Hypothalamus (tissue), 51 donors: ENCODE measurements at regions not wholly inside any gene's neighbourhood (a gene's known extent, or its start where the extent isn't known, plus 50 kb on each side); places are given as distances from the start of the nearest gene placed in this dataset.
"Not testable (repeated sequence)": the region's sequence is repeated elsewhere in the genome, so short reads cannot be mapped to it uniquely, and the experiment has no call there.

ENCODE experiments used
- DNase-seq, 51 donors: peaks; one replicate each; lab custom pipeline; 2025; lab: John Stamatoyannopoulos, UW

GRCh38 chr4:53886090-53886489, 178.3 kb downstream of the CHIC2 start:
- DNase-seq = peak in 1 of 51 donors; percentile 14

DNA sequence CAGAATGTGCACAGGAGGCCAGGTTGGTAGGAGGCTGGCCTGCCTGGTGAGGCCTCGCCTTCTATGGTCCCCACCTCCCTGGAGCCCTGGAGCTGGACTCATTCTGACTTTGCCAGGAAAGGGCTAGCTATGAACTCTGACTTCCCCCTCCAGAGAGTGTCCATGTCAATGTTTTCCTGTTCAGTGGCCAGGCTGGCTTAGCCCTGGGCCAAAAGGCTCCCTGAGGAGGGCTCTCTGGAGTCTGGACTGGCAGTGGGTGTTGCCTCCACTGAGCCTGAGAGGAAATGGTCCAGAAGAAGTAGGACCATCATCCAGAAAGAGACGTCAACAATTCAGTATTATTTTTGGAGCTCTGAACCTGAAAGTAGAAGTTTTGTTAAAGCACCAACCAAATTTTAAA, 178.7 kb downstream of the CHIC2 start:
- no peak for DNase-seq

GRCh38 chr4:53877096-53877495, 187.3 kb downstream of the CHIC2 start:
- not testable (repeated sequence) for DNase-seq

DNA sequence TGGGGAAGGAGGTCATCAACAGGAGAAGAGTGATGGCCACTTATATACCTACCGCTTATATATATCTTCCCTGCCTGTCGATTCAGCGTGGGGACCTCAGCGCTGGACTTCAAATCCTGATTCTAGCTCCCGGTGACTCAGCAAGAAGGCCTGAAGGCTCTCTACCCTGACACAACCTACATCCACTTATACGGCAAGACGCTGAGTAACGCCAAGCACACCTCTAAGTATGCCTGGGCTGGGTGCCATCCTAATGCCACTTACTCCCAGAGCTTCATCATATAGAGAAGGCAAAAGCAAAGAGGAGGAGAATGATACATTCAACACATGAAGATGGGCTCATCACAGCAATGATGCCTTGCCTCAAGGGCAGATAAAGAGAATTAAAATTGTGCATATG, 198.3 kb downstream of the CHIC2 start:
- no peak for DNase-seq

DNA sequence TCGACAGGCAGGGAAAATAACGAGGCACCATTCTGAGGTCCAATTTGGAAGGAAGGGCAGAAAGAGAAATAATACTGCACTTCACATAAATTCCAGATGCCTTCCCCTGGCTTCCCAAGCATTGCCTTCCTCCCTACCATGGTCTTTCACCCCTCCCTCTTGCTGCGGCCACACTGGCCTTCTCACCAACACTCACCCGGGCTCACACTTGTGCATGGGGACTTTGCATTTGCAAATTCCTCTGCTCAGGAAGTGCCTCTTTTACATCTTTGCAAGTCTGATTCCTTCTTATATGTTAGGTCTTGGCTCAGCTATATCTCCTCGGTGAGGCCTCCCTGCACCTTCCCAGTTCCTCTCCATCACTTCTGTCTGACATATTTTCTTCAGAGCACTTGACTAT, 199.4 kb downstream of the CHIC2 start:
- no peak for DNase-seq

DNA sequence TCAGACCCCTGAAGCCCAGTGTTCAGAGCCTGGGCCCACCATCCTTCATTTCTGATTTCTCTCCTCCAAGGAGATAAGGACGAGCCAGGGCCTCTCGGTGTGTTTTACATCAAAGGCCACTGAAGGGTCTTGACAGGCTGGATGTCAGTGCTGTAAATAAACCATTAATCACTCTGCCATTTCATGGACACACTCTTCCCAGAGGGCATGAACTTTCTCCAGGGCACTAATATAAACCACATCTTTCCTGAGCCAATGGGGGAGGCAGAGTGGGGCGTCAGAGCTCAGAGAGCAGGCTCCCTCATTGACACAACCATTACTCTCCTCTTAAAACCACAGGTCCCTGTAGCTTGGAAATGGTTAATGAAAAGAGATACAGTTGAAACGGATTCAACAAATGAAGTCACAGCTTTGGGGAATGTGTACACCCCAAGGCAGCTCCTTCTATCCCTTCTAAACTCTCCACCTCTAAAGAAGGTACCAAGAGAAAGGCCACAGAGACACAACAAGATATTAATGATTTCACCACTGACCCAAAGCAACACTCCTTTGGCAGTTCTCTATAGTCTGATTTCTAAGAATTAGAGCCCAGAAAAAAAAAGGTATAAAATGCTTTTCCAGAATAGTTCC, 200.6 kb downstream of the CHIC2 start:
- no peak for DNase-seq

- no peak for DNase-seq
These were observed 201.2 kb downstream of the CHIC2 start for GRCh38 chr4:53863158-53863557.

DNA sequence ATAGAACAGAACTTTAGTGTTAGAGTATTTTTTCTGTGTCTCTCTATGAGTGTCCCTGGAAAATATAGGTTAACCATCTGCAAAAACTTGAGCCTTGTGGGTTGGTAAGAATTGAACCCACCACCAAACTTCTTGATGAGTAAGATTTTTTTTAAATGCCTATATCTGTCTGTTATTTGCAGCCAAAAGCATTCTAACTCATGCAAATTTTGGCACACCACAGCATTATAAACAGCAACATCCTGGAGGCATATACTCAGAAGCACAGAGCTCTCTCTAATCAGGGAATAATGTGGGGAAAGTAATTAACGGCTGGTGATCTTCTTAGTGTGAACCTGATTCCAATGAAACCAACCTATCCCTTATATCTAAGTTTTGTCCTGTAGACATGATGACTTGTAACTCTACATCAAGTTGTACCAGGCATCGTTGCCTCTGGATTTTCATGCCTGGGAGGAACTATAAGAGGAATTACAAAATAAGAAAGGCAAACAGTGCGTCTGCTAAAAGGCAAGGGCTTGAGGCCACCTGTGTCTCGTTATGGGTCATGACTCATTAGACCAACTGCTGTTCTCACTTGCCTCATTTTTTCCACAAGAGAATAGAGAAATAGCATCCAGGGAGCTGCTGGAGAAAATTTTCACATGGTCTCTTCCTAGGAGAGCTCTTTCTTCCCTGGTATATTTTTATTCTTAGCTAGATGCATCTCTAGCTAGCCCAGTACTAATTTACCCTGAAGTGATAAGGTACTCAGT, 202.4 kb downstream of the CHIC2 start:
- no peak for DNase-seq

GRCh38 chr4:53859305-53859704, 205.1 kb downstream of the CHIC2 start:
- no peak for DNase-seq

DNA sequence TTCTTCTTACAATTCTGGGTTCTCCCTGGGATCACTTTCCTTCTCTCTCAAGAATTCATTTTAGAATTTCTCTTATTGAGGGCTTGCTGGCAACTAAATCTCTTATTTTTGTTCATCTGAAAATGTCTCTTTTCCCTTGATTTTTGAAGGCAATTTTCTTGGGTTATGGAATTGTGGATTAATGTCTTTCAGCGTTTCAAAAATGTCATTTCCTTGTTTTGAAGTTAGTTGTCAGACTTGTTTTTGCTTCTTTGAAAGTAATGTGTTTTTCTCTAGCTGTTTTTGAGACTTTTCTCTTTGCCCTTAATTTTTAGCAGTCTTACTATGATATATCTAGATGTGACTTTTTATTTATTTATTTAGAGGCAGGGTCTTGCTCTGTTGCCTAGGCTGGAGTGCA, 205.7 kb downstream of the CHIC2 start:
- no peak for DNase-seq

- no peak for DNase-seq
These were observed 208.7 kb downstream of the CHIC2 start for GRCh38 chr4:53855581-53856250.

- no peak for DNase-seq
These were observed 209.3 kb downstream of the CHIC2 start for GRCh38 chr4:53854991-53855568.

DNA sequence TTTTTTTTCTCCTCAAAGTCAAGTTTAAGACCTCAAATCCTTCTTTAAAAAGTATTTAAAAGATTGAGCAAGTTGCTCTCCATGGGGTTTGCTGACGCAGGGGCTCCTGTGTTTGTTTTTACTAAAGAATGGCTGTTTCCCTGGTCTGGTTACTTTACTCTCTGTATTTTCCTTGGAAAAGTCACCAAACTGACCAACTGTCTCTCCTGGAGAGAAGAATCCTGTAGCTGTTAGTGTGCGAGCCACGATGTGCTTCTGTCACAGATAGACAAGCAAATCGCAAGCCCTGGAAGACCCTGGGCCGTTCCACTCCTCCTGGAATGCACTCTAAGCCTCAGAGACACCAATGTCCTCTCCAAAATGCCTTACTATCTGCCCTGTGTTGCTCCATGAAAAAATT, 212.1 kb downstream of the CHIC2 start:
- DNase-seq = no peak

GRCh38 chr4:53847965-53848364, 216.4 kb downstream of the CHIC2 start:
- DNase-seq = no peak

DNA sequence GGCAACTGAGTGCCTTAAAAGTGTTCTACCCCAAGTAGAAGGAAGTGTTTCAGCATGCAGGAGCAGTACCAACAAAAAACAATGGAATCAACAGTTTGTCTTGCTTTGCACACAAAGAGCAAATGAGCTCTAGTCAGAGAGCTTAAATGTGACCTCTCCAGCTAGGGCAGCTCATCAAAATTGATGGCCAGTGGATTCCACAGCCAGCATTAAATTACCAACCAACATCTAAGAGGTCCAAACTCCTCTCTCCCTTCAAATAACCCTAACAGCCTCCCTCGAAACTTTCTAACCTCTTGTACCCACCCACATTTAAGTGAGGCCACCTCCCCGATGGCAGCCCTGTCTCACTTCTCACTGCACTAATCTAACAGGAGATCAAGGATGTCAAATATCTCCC, 219.9 kb downstream of the CHIC2 start:
- no peak for DNase-seq

DNA sequence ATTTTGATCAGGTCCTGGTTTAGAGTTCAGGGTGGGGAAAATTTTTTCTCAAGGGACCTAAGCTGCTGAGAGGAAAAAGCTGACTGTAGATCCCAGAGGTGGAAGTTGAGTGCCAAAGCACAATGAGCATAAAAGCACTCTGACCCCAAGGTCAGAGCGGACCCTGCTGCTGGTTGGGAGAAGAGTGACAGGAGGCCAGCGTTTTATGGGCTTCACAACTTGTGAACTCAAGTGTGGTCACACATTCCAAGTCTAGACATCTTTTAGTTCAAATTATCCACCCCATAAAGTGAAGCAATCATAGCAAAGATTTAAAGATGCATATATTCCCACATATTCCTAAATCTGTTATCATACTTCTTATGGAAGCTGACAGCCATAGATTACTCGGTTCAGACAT, 220.3 kb downstream of the CHIC2 start:
- DNase-seq = no peak

- no peak for DNase-seq
These were observed 222.7 kb downstream of the CHIC2 start for GRCh38 chr4:53841711-53842110.

DNA sequence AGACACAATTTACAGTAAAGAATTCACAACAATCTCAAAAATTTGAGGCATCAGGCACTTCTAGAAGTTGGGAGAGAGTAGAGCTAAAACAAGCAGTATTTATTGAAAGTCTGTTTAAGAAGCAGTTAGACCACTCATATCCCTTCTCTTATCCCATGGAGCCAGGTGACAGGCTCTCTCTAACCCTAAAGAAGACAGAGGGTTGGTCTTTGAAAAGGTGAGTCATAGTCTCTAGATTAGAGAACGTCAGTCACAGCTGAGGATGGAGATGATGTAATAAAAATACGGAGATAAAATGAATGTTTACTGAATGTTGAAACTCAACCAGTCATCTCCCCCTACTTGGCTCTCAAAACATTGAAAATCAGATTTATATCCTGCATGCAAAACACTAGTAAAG, 223.8 kb downstream of the CHIC2 start:
- DNase-seq = no peak

DNA sequence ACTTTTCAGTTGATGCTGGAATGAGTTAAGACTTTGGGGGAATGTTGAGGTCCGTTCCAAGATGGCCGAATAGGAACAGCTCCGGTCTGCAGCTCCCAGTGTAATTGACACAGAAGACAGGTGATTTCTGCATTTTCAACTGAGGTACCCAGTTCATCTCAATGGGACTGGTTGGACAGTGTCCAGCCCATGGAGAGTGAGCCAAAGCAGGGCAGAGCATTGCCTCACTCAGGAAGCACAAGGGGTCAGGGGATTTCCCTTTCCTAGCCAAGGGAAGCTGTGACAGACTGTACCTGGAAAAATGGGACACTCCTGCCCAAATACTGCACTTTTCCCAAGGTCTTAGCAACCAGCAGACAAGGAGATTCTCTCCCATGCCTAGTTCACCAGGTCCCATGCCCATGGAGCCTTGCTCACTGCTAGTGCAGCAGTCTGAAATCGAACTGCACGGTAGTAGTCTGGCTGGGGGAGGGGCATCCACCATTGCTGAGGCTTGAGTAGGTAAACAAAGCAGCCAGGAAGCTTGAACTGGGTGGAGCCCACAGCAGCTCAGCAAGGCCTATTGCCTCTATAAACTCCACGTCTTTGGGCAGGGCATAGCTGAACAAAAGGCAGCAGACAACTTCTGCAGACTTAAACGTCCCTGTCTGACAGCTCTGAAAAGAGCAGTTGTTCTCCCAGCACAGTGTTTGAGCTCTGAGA, 231.0 kb downstream of the CHIC2 start:
- not testable (repeated sequence) for DNase-seq

DNA sequence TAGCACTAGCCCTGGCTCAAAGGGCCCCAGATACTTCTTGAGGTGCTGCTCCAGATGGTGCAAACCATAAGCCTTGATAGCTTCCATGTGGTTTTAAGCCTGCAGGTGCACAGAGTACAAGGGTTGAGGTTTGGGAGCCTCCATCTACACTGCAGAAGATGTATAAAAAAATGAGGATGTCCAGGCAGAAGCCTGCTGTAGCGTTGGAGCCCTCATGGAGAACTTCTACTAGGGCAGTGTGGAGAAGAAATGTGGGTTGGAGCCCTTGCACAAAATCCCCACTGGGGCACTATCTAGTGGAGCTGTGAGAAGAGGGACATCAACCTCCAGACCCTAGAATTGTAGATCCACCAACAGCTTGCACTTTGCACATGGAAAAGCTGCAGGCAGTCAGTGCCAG, 231.9 kb downstream of the CHIC2 start:
- DNase-seq = no peak

DNA sequence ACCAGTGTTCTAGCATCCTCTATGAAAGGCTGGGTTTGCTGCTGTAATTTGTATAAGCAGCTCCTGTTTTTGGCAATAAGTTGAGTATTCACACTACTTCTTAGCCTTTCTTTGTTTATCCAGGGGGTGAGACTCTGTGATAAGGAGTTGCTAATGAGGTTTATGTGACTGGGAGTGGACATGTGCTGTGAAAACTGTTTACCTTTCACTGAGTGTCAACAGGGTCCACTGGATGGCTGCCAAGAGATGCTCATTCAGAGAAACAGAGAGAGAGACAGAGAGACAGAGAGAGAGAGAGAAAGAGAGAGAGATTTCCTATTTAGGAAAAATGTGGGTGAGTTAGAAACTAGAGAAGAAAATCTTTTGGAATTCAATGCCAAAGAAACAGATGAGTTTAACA, 233.9 kb downstream of the CHIC2 start:
- DNase-seq = no peak
